Activated T-cell treated with anti-CD3 and anti-CD28 coated beads, Interleukin-2, amount 50 U/mL, for 1 hour (primary cell): ENCODE measurements at regions not wholly inside any gene's neighbourhood (a gene's known extent, or its start where the extent isn't known, plus 50 kb on each side); places are given as distances from the start of the nearest gene placed in this dataset.

Source experiments
- DNase-seq: peaks from one replicate; pipeline ENCODE4 v3.0.0-alpha.2; 2020

DNA sequence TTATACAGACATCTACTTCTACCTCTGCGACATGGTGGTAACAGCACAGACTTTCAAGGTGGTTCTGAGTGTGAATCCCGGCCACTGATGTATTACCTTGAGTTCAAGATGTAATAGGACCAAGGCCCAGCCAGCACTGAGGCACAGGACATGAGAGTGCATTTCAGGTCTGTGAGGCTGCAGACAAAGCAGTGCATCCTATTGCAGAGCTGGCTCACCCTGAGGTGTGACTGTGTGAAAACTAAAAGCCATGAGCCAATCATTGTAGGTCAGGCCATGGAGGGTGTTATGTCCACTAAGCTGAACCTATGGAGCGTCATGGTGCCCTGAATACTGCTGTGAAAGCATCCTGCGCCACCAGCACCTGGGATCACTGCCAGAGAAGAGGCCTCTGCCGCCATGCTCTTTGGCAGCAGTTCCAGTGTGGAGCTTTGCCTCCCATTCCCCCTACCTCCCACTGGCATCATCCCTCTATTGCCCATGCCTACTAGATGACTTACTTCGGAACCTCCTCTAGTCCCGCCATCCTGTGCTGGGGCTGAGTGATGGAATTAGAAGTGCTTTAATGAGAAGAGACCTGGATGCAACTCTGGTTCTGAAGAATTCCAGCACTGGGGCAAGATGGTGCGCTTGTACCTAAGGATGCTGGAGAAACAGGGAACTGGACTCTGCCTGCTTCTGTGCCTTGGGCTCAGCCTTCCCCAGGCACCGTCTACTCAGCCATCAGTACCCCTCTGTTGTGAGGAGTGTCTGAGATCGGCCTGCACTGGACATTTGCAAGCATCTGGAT, 112.0 kb upstream of the RMDN2 start:
- DNase-seq, result no peak

- DNase-seq, result no peak
Measured at GRCh38 chr2:37816036-37816435, 109.1 kb upstream of the RMDN2 start.

GRCh38 chr2:37816686-37817085, 108.4 kb upstream of the RMDN2 start:
- DNase-seq, result no peak

DNA sequence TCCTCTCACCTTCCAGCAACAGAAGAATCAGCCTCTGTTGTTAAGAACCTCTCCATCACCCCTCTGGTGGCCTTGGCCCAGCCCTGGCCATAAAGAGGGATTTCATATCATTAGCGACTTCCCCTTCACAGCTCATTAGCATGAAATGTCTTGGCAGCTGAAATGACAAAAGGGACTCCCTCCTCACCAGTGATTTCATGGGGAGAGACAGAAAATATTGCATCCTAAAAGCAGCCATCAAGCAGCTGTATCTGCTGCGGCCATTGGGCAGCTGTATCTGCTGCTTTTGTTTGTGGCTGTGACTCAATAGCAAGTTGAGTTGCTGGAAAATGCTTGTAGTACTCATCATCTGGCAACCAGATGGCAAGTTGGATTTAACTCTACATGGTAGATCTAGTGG, 105.9 kb upstream of the RMDN2 start:
- no peak for DNase-seq

DNA sequence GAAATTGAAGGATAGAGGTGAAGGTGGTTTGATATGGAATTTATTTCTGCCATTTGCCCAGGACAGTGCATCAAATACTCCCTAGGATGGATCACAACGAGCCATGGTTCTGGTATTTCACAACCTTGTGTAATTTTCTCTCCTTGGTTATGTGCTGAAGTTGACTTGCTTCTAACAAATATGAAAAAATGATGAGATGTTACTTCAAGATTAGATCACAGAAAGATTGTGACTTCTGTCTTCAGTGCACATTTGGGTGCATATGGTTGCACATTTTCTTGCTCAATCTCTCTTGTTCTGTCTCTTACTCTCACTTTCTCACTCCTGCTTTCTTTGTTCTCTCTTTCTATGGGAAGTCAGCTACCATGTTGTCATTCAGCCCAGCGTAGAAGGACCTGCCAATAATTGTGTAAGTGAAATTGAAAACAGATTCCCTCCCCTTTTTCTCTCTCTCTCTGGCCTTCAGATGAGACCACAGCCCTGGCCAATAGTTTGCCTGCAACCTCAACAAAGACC, 104.6 kb upstream of the RMDN2 start:
- DNase-seq, result no peak

GRCh38 chr2:37825586-37825985, 99.5 kb upstream of the RMDN2 start:
- no peak for DNase-seq

DNA sequence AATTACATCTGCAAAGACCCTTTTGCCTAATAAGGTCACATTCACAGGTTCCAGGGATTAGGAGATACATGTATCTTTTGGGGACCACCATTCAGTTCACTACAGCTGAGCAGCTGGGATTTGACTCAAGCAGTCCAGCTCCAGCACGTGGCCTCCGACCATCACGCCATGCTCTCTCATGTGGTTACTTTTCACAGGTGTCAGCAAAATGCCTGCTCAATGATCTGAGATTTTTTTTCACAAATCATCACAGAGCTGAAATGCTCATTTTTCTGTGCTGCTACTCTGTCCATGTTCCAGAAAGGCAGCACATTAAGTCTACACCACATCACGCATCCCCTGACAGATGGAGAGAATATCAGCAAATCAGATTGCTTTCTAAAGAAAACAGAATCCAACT, 98.5 kb upstream of the RMDN2 start:
- DNase-seq, result no peak

DNA sequence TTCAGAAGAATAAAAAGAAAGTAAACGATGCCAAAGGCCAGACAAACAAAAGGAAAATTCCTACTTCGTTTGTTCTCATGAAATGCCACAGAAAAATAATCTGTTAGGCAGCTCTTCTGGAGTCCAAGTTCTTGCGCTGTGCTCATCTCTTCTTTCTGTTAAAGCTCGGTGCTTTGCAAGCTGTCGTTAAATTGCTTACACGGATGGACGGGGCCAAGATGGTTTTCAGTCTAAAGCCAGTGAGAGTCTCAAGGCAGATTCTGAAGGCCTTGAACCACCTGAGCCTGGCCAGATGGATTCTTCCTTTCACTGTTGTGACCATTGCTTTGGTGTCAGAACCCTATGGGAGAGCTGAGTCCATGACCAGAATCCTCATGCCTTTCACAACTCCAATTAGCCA, 97.6 kb upstream of the RMDN2 start:
- no peak for DNase-seq

- no peak for DNase-seq
Measured at GRCh38 chr2:37827911-37828511, 97.1 kb upstream of the RMDN2 start.

DNA sequence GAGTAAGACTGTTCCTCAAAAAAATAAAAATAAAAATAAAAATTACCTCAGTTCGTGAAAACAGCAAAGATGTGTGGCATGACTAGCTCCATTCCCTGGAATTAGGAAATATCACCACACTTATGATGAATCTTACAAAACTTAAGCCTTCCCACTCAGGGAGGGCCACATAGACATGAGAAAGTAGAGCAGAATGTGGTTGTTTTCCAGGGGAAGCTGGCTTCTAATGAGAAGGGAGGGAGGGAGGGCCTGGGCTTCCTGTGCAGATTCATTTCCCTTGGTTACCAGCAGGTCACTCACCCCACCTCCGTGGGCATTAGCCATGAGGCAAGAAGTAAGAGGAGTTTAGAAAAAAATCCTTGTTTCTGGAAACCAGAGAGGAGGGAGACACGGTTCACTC, 95.9 kb upstream of the RMDN2 start:
- no peak for DNase-seq

DNA sequence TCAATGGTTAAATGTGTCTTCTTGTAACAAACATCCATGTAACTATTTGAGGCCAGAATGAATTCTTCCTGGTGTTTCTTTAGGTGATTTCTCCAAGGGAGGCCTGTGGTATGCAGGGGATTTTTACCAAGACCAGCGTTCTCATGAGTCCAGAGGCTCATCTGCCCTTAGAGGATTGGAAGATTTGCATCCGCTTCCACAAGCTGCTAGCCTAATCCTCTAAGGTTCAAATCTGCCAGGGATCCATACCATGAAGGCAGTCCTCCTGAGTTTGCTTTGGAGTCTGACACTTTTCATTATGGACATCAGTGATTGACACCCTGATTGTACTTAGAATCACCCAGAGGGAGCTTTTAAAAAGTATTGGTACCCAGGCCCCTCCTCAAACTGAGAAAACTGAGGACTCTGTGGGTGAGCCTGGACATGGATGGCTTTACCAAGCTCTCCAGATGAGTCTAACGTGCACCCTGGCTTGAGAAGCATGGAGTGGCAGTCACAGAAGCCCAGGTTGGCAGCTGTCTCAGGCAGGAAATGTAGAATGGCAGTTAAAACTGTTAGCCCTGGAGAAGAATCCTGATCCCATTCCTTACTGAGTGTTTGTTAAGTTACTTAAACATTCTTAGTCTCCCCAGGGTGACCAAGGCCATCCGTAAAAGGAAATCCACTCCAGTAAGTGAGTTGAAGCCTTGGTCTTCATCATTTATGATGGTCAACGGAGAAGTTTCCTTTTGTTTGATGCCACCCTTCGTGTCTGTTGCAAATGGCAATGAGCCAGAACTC, 95.3 kb upstream of the RMDN2 start:
- DNase-seq, result no peak

- no peak for DNase-seq
Measured at GRCh38 chr2:37830636-37831035, 94.5 kb upstream of the RMDN2 start.

DNA sequence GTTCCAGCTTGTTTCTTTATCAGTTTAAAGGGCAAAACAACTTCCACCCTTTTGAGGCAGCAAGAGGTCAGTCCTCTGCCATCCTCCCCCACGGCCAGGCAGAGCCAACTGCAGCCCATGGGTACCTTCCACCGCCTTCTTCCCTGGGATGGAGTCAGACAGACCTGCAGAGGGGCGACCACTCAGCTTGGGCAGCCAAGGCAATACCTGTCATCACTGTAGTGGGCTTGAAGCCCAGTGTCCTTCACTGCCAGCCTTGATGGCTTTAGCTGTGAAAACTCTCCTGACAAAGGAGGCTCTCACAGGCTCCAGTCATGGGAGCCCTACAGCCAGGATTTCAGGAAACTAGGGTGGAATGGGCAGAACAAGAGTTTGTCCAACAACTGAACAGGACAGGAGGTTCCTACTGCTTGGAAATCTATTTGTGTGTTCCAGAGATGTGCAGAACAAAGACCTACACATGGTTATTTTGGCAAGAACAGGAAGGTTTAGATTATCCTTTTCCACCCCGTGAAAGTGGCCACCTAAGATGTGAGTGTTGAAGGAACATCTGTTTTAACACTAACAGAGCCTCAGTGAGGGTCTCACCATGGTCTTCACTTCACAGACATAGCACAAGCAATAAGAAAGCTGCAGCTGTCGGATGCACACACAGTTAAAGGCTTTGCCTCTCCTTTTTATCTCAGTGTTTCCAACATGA, 93.9 kb upstream of the RMDN2 start:
- no peak for DNase-seq

DNA sequence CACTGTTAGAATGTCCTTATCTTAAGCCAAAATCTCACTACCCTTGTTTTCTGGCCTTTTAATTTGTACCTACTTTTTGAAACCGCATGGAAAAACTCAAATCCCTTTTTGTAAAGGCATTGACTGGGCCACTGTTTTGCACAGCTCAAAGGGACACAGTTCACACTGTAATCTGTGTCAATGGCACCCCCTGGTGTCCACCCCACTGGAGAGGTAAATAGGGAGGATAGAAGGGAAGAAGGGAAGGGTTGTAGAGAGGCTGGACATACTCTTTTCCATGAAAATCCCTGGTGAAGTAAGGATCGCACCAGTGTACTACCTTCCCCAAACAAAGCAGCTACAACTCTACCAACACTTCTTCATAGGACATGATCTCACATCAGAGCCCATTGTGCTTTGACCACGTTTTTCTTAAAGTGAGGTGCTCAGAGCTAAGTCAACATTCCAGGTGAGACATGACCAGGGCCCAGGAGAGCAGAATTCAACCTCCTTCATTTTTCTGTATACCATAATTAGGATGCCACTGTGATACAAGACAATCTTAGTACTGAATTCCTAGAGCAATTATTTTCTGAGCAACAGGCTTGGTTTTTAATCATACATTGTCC, 92.4 kb upstream of the RMDN2 start:
- DNase-seq, result peak; percentile 81

GRCh38 chr2:37833423-37833822, 91.7 kb upstream of the RMDN2 start:
- peak; percentile 42 for DNase-seq

- DNase-seq, result no peak
Measured at GRCh38 chr2:37836270-37836669, 88.8 kb upstream of the RMDN2 start.

- no peak for DNase-seq
Measured at GRCh38 chr2:37836711-37837110, 88.4 kb upstream of the RMDN2 start.

GRCh38 chr2:37837628-37838328, 87.3 kb upstream of the RMDN2 start:
- DNase-seq, result no peak

GRCh38 chr2:37838541-37839167, 86.4 kb upstream of the RMDN2 start:
- DNase-seq, result no peak

- no peak for DNase-seq
Measured at GRCh38 chr2:37839991-37840390, 85.1 kb upstream of the RMDN2 start.

- DNase-seq, result no peak
Measured at GRCh38 chr2:37842732-37843440, 82.2 kb upstream of the RMDN2 start.
